ENCODE measurements at regions not wholly inside any gene's neighbourhood (a gene's known extent, or its start where the extent isn't known, plus 50 kb on each side); places are given as distances from the start of the nearest gene placed in this dataset.

GRCh38 chr7:84490661-84491060 is 296.1 kb upstream of the SEMA3A start:
- TF ChIP-seq SIN3A (IDR thresholded peaks at IDR 0.05; ENCODE audit: borderline replicate concordance, insufficient read depth, low read length) (peak; percentile 69; the same call in 1 of the 2 replicates), TAF1 (IDR thresholded peaks at IDR 0.05; ENCODE audit: borderline replicate concordance, insufficient read depth, low read length) (no peak)

- TF ChIP-seq POLR2AphosphoS5 (IDR thresholded peaks at IDR 0.05; ENCODE audit: low read depth, low read length) (no peak), FOXP2 (optimal IDR thresholded peaks at IDR 0.05; ENCODE audit: borderline replicate concordance, extremely low read depth, extremely low read length, insufficient read depth) (no peak), SIN3A (IDR thresholded peaks at IDR 0.05; ENCODE audit: borderline replicate concordance, insufficient read depth, low read length) (no peak), TAF1 (IDR thresholded peaks at IDR 0.05; ENCODE audit: borderline replicate concordance, insufficient read depth, low read length) (no peak), REST (IDR thresholded peaks at IDR 0.05; ENCODE audit: insufficient read depth in 1 of 2, low read depth in 2 of 2, low read length in 2 of 2) (no peak)
These were observed 290.0 kb upstream of the SEMA3A start for GRCh38 chr7:84484502-84485079.

GRCh38 chr7:84482476-84482875 is 287.9 kb upstream of the SEMA3A start:
- TF ChIP-seq REST (IDR thresholded peaks at IDR 0.05; ENCODE audit: insufficient read depth in 1 of 2, low read depth in 2 of 2, low read length in 2 of 2) (no peak), SIN3A (IDR thresholded peaks at IDR 0.05; ENCODE audit: borderline replicate concordance, insufficient read depth, low read length) (no peak), TAF1 (IDR thresholded peaks at IDR 0.05; ENCODE audit: borderline replicate concordance, insufficient read depth, low read length) (no peak), FOXP2 (optimal IDR thresholded peaks at IDR 0.05; ENCODE audit: borderline replicate concordance, extremely low read depth, extremely low read length, insufficient read depth) (no peak), POLR2AphosphoS5 (IDR thresholded peaks at IDR 0.05; ENCODE audit: low read depth, low read length) (no peak)

- TF ChIP-seq SIN3A (IDR thresholded peaks at IDR 0.05; ENCODE audit: borderline replicate concordance, insufficient read depth, low read length) (no peak), POLR2AphosphoS5 (IDR thresholded peaks at IDR 0.05; ENCODE audit: low read depth, low read length) (no peak), REST (IDR thresholded peaks at IDR 0.05; ENCODE audit: insufficient read depth in 1 of 2, low read depth in 2 of 2, low read length in 2 of 2) (no peak)
These were observed 284.5 kb upstream of the SEMA3A start for GRCh38 chr7:84479059-84479458.

GRCh38 chr7:84477786-84478478 is 283.3 kb upstream of the SEMA3A start:
- TF ChIP-seq SIN3A (IDR thresholded peaks at IDR 0.05; ENCODE audit: borderline replicate concordance, insufficient read depth, low read length) = no peak
- TF ChIP-seq POLR2AphosphoS5 (IDR thresholded peaks at IDR 0.05; ENCODE audit: low read depth, low read length) = no peak
- TF ChIP-seq REST (IDR thresholded peaks at IDR 0.05; ENCODE audit: insufficient read depth in 1 of 2, low read depth in 2 of 2, low read length in 2 of 2) = no peak
- no peak for TF ChIP-seq TAF1 (IDR thresholded peaks at IDR 0.05; ENCODE audit: borderline replicate concordance, insufficient read depth, low read length)
- TF ChIP-seq FOXP2 (optimal IDR thresholded peaks at IDR 0.05; ENCODE audit: borderline replicate concordance, extremely low read depth, extremely low read length, insufficient read depth) = no peak

Data from PFSK-1 (cell line).